Inflammatory macrophage treated with lipopolysaccharide for 4 hours (primary cell): ENCODE measurements at regions not wholly inside any gene's neighbourhood (a gene's known extent, or its start where the extent isn't known, plus 50 kb on each side); places are given as distances from the start of the nearest gene placed in this dataset.
"Not testable (repeated sequence)": the region's sequence is repeated elsewhere in the genome, so short reads cannot be mapped to it uniquely, and the experiment has no call there.

Experiments
- DNase-seq: peaks from one replicate; pipeline ENCODE4 v3.0.0-alpha.2; 2020

DNA sequence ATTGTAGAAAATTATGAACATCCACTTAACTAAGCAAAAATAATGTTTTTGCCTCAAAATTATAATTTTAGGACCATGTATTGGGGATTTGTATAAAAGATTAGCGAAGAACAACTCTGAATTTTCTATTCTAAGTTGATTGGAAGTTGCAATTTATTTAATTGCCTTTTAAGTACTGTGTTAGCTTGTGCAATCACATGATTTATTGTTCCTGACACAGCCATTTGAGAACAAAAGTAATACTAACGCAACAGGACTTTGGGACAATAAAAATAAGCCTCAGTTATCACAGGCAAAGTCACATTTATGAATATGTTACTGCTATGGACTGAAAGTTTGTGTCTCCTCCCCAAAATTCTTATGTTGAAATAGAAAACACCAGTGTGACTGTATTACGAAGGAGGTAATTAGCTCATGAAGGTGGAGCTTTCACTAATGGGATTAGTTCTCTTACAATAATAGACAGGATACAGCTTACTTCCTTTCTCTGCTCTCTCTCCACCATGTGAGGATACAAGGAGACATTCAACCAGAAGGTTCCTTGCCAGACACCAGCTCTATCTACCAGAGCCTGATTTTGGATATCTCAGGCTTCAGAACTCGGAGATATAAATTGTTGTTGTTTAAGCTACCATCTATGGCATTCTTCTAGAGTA is 745.9 kb downstream of the ZBBX start:
- DNase-seq: no peak

DNA sequence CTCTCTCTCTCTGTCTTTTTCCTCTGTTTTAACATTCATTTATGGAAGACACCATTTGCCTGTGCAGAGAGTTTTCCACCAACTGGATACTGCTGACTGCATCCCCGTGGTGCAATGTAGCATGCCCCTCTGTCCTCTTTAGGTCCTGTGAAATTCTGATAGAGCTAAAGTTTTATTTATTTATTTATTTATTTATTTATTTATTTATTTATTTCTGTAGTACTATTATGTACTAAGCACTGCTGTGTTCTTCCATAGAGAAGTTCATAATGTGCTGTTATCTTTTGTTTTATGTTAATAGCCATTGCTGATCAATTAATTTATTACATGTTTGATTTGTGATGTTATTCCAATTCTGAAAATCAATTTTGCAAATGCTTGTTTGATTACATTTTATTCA is 749.9 kb downstream of the ZBBX start:
- no peak for DNase-seq

DNA sequence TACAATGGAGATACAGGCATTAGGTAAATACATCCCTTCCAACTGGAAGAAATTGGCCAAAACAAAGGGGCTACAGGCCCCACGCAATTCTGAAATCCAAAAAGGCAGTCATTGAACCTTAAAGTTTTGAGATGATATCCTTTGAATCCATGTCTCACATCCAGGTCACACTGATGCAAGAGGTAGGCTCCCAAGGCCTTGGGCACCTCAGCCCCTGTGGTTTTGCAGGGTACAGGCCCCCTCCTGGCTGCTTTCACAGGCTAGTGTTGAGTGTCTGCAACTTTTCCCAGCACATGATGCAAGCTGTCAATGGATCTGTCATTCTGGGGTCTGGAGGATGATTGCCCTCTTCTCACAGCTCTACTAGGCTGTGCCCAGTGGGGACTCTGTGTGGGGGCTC is 766.7 kb downstream of the ZBBX start:
- no peak for DNase-seq

DNA sequence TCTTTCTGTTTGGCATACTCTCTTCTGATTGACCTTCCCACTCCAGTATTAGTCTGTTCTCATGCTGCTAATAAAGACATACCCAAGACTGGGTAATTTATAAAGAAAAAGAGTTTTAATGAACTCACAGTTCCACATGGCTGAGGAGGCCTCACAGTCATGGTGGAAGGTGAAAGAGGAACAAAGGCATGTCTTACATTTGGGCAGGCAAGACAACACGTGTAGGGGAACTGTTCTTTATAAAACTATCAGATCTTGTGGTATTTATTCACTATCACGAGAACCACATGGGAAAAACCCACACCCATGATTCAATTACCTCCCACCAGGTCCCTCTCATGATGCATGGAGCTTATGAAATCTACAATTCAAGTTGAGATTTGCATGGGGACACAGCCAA is 767.3 kb downstream of the ZBBX start:
- DNase-seq: not testable (repeated sequence)

DNA sequence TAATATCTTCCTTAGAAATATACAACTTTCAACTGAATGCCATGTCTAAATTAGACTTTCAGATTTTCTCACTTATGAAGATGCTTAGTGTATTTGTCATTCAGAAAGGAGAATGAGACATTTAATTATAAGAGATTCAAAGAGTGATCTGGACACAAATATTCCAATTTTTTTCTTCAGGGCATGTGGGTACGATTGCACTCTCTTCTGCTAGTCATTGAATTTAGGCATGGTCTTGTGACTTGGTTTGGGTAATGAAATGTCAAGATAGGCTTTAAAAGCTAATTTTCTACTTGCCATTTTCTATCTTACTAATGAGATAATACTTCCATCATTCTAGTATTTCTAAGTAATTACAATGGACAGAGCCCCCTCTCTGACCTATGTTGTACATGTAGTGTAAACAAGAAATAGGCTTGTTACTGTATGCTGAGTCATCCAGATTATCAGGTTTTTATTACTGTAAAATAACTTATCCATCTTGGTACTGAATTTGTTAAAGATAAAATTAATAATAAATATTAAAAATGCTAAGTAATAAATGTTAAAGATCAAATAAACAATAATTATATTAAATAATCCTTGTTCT is 770.8 kb upstream of the BCHE start:
- no peak for DNase-seq

DNA sequence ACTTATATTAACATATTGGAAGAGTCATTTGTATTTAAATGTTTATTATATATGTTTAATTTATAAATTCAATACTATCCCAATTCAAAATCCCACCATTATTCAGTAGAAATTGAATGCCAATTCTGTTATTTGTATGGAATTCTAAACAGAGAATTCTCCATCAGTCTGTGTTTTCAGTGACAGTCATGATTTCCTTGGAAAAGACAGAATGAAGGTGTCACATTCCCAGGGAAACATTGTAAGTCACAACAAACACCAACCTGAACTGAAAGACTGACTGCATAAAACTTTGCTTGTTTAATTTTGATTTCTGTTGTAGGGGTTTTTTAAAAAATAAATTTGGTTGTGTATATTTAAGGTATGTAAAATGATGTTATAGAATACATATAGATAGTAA is 769.8 kb upstream of the BCHE start:
- no peak for DNase-seq

DNA sequence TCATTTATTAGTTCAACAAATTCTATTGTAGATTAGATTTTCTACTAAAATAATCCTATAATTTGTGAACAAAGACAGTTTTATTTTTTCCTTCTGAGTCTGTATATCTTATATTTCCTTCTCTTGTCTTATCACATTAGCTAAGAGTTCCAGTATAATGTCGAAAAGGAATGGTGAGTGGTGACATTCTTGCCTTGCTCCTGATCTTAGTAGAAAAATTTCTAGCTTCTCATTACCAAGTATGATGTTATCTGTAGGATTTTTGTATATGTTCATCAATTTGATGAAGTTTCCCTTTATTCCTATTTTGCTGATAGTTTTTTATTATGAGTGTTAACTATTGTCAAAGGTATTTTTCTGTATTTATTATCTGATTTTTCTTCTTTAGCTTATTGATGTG is 756.6 kb upstream of the BCHE start:
- DNase-seq: no peak

DNA sequence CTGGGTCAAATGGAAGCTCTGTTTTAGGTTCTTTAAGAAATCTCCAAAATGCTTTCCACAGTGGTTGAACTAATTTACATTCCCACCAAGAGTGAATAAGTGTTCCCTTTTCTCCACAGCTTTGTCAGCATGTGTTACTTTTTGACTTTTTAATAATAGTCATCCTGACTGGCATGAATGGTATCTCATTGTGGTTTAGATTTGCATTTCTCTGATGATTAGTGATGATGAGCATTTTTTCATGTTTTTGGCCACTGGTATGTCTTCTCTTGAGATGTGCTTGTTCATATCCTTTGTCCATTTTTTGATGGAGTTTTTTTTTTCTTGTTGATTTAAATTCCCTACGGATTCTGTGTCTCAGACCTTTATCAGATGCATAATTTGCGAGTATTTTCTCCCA is 745.0 kb upstream of the BCHE start:
- DNase-seq: no peak

DNA sequence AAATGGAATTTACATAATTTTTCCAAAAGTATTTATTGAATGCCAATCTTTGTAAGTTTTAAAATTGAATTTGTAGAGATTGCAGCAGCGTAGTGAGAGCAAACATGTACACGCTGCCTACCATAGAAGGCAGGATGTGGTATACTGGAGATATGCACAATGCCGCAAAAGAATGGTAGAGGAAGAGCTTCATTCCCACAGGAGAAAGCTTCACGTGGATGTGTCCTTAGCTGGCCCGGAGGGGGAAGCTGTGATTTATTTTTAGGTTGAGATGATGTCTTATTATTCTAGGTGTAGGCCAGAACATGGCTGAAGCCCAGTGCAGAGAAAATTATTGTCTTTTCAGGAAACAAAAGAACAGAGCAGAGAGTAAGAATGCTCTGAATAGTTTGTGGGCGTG is 743.3 kb upstream of the BCHE start:
- DNase-seq: no peak

DNA sequence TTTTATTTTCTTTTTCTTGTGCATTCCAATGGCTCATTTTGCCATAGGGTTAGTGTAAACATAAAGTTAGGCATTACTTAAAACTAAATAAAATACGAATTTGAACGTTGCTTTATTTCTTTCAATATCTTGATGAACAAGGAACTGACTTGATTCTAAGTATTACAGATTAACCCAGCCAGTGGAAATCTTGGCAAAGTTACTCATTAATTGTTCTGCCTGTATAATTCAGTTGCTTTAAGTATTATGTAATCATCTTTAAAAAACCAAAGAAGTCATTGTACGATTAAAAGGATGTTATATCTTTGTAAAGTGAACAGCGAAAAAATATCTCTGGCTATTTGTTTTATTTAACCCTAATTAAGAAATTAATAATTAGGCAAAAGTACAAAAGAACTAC is 737.9 kb upstream of the BCHE start:
- no peak for DNase-seq

DNA sequence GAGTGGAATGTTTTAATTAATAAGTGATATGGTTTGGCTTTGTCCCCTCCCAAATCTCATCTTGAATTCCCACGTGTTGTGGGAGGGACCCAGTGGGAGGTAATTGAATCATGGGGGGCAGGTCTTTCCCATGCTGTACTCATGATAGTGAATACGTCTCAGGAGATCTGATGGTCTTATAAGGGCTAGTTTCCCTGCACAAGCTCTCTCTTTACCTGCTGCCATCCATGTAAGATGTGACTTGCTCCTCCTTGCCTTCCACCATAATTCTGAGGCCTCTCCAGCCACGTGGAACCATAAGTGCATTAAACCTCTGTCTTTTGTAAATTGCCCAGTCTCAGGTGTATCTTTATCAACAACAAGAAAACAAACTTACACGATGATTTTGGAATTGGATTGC is 734.5 kb upstream of the BCHE start:
- DNase-seq: not testable (repeated sequence)

DNA sequence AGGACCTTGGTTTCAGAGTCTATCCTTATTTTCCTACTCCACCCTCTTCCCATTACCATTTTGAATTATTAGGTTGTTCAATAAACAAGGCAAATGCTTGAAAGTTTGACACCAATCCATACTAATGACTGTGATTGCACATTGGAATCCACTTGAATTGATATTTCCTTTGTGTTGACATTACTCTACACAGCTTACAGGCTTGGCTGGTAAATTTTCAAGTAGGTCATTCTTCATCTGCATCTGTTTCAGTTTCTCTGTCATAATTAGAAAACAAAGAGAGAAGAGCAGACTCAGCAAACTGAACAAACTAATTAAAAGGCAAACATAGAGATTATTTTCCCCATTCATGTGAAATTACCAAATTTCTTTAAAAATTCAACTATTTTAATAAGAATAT is 732.9 kb upstream of the BCHE start:
- no peak for DNase-seq

DNA sequence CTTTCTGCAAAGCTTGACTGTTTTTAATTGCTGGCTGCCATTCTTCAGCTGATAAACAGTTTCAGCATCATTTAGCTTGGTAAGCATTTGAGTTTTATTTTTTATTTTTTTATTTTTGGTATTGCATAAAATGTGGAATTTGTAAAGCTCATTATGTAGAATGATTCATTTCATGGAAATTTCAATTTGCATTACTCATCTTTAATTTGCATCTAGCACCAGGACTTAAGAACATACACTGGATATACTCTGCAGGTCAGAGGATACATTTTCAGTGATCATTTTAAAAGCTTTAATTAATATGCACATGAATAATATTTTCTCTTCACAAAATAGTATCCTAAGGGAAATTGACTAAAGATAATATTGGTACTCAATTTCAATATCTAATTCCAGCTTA is 732.4 kb upstream of the BCHE start:
- no peak for DNase-seq

DNA sequence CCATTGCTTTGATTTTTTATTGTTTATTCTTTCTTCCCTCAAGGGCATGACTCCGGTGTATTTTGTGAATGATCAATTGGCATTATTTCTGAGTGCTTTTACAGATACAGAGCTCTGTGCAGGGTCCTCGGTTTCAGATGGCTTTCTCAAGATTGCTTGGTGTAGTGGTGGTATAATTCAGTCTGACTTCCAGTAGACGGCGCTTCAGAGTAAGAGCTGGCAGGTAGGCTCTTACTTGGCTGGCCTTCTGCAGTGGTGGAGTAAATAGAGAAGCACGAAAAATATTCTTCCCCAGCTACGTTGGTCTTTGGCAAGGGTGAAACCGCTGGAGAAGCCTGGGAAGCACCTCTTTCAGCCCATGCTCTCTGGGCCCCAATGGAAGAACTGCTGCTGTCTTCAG is 723.0 kb upstream of the BCHE start:
- DNase-seq: no peak

DNA sequence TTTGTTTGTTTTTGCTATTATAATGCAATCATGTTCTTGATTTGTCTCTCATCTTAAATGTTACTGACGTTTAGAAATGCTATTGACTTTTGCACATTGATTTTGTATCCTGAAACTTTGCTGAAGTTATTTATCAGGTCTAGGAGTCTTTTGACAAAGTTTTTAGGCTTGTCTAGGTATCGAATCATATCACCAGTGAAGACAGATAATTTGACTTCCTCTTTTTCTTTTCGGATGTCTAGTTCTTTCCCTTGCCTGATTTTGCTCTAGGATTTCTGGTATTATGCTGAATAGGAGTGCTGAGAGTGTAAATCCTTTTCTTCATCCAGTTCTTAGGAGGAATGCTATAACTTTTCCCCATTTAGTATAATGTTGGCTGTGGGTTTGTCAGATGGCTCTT is 719.7 kb upstream of the BCHE start:
- DNase-seq: no peak

DNA sequence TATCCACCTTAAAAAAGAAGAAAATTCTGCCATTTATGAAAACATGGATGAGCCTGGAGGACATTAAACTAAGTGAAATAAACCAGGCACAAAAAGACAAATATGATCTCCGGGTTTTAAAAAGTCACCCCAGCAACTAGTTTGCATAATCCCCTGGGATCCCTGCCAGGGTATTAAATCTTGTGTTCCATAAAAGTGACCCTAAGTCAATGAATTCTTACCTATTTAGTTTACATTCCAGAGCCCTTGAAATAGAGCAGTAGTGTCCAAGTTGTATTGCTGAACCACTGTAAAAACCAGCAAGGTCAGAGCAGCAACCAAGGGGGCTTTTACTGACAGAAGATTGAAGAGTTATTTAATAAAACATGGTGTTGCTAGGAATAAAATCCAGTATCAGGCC is 716.8 kb upstream of the BCHE start:
- no peak for DNase-seq

DNA sequence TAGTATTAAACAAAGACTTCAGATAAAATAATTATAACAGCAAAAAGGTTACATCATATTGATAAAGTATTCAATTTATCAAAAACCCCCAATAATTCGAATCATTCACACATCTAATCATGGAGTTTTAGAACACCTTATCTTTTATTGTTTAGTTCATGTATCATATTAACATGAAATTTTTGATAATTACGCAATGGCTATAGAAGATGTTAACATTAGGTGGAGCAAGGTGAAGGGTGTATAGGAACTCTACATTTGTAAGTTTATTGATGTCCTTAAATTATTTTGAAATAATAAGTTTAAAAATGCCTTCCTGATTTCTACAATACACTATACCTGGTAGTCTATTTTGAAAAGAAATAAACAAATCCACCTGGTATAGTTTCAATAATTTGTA is 696.5 kb upstream of the BCHE start:
- no peak for DNase-seq

DNA sequence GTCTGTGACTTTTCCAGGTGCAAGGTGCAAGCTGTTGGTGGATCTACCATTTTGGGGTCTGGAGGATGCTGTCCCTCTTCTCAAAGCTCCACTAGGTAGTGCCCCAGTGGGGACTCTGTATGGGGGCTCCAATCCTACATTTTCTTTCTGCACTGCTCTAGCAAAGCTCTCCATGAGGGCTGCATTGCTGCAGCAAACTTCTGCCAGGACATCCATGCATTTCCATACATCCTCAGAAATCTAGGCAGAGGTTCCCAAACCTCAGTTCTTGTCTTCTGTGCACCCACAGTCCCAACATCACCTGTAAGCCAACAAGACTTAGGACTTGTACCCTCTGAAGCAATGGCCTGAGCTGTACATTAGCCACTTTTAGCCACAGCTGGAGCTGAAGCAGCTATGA is 694.5 kb upstream of the BCHE start:
- DNase-seq: no peak

DNA sequence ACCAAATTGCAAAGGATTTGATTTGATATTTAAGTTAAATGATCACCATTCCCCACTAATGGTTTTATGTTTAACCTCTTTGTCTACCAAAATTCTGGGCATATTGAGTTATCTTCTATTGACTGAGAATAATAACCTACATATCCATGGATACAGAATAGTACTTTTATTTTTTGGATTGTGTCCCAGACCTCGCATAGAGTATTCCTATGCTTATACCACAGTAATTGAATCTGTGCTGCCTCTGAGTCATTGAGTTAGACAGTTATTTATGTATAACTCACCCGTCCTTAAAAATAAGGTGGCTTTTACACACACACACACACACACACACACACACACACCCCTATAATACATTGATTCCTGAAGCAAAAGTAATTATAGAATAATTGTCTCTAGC is 690.1 kb upstream of the BCHE start:
- DNase-seq: no peak

DNA sequence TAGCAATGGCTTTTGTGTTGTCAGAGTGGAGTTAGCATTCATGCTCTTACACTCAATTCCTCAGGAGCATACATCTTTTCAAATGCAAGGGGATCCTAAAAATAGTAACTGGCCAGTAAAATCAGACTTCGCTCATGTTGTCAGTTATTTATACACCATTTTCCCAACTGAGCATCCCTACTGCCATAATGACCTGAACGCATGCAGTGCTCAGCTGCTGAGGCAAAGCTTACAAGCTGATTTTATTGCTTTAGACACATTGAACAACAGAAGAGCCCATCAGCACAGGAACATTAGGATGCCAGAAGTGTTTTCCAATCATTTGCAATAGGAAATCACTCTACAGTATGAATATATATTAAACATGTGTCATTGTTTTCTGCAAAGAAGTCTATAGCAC is 689.7 kb upstream of the BCHE start:
- DNase-seq: no peak

DNA sequence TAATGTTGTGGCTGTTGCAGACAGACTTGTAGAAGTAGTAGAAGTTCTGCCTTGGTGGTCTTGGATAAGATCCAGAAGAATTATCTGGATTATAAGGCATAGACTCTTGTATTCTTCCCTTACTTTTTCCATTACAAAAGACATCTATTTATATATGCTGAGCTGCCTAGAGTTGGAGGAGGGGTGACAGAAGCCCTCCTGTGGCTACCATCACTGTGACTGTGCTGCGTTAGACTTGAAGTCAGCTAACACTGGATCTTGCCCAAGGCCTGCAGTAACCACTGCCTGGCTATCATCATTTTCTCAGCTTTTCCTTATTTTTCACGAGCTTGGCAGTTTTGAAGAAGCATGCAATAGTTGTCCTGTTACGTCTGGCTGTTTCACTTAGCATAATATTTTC is 684.8 kb upstream of the BCHE start:
- DNase-seq: no peak

DNA sequence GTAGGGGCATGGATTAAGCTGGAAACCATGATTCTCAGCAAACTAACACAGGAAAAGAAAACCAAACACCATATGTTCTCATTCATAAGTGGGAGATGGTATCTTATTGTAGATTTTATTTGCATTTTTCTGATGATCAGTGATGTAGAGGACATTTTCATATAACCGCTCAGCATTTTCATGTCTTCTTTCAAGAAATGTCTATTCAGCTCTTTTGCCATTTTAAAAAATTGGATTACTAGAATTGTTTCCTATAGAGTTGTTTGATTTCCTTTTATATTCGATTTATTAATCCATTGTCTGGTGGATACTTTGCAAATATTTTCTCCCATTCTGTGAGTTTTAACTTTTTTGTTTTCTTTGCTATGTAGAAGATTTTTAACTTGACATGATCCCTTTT is 682.2 kb upstream of the BCHE start:
- no peak for DNase-seq

DNA sequence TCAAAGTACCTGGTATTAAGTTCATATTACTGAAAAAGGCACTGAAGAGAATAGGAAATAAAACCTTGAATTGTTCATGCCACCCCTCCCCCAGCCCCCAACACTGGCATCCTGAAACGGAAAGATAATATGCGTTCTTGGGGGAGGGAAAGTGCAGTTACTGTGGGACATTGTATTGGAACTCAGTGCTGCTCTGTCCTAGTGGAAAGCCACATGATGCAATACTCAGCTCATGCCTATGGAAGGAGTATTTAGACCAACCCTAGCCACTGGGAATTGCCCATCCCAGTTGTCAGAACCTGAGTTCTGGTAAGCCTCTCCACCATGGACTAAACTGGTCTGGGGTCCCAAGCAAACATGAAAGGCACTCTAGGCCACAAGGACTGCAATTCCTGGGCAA is 680.8 kb upstream of the BCHE start:
- DNase-seq: no peak

DNA sequence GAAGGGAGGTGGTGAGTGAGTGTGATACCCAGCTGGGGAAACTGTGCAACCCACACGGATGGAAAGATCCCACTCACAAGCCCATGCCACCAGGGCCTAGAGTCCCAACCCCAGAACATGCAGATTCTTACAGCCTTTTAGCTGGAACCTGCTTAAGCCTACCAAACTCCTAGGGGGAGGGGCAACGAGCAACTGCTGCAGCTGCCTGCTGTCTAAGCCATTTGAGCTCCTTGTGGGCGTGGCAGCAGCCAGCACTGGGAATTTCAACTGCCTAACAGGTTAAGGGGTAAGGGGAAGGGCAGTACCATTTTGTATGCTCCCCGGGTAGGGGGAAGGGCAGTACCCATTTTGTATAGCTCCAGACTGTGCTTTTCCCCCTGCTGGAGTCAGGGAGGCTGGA is 673.2 kb upstream of the BCHE start:
- DNase-seq: no peak

DNA sequence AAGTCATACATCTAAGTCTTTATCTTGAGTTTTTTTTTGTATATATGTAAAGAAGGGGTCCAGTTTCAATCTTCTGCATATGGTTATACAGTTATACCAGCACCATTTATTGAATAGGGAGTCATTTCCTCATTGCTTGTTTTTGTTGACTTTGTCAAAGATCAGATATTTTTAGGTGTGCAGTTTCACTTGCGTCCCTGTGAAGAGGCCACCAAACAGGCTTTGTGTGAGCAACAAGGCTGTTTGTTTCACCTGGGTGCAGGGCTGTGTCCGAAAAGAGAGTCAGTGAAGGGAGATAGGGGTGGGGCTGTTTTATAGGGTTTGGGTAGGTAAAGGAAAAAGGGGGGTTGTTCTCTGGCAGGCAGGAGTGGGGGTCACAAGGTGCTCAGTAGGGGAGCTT is 663.2 kb upstream of the BCHE start:
- DNase-seq: not testable (repeated sequence)

DNA sequence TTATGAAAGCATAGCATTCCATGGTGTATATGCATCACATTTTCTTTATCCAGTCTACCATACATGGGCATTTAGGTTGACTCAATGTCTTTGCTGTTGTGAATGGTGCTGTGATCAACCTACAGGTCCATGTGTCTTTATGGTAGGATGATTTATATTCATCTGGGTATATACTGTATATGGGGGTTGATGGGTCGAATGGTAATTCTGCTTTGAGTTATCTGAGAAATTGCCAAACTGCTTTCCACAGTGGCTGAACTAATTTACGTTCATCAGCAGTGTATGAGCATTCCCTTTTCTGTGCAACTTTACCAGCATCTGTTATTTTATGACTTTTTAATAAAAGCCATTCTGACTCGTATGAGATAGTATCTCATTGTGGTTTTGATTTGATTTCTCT is 662.4 kb upstream of the BCHE start:
- DNase-seq: no peak
